WTC11 (cell line): ENCODE measurements at regions not wholly inside any gene's neighbourhood (a gene's known extent, or its start where the extent isn't known, plus 50 kb on each side); places are given as distances from the start of the nearest gene placed in this dataset.

ENCODE experiments used
- ATF1 ChIP-seq: sonication (generic); formaldehyde crosslinking; IDR thresholded peaks from 2 replicates; pipeline ENCODE4 v1.8.1; 2023; ENCODE audit warnings: mild to moderate bottlenecking, moderate library complexity, missing genetic modification reagents
- CREM ChIP-seq: sonication (generic); formaldehyde crosslinking; IDR thresholded peaks from 2 replicates; pipeline ENCODE4 v1.8.1; 2022; ENCODE audit warnings: mild to moderate bottlenecking, missing genetic modification reagents, moderate library complexity
- CTCF ChIP-seq: fragments of 200-600 bp; IDR thresholded peaks from 2 replicates; pipeline ENCODE4 v1.8.0; 2022; ENCODE audit warnings: antibody characterized with exemption
- HMGXB4 ChIP-seq: sonication (generic); formaldehyde crosslinking; IDR thresholded peaks from 2 replicates; pipeline ENCODE4 v1.8.1; 2023; ENCODE audit warnings: mild to moderate bottlenecking, moderate library complexity, missing genetic modification reagents
- JUN ChIP-seq: sonication (generic); formaldehyde crosslinking; IDR thresholded peaks from 2 replicates; pipeline ENCODE4 v1.8.0; 2023; ENCODE audit warnings: mild to moderate bottlenecking, missing genetic modification reagents
- NFYB ChIP-seq: sonication (generic); formaldehyde crosslinking; conservative IDR thresholded peaks from 2 replicates; pipeline ENCODE4 v1.8.0; 2022; ENCODE audit warnings: low read depth, missing genetic modification reagents
- NR1H2 ChIP-seq: sonication (generic); formaldehyde crosslinking; IDR thresholded peaks from 2 replicates; pipeline ENCODE4 v1.9.0; 2021; ENCODE audit warnings: mild to moderate bottlenecking, moderate library complexity, missing genetic modification reagents
- TCF7 ChIP-seq: sonication (generic); formaldehyde crosslinking; IDR thresholded peaks from 2 replicates; pipeline ENCODE4 v1.8.0; 2022; ENCODE audit warnings: mild to moderate bottlenecking, low read depth, missing genetic modification reagents, moderate library complexity
- TEAD4 ChIP-seq: sonication (generic); formaldehyde crosslinking; IDR thresholded peaks from 2 replicates; pipeline ENCODE4 v1.8.0; 2022; ENCODE audit warnings: mild to moderate bottlenecking, missing genetic modification reagents
- USF2 ChIP-seq: sonication (generic); formaldehyde crosslinking; IDR thresholded peaks from 2 replicates; pipeline ENCODE4 v1.8.1; 2023; ENCODE audit warnings: mild to moderate bottlenecking, missing genetic modification reagents, moderate library complexity
- ZNF232 ChIP-seq: sonication (generic); formaldehyde crosslinking; IDR thresholded peaks from 2 replicates; pipeline ENCODE4 v1.8.0; 2022; ENCODE audit warnings: mild to moderate bottlenecking, missing genetic modification reagents

- TF ChIP-seq NFYB: no peak
- peak; percentile 44; the same call in 1 of the 2 replicates for TF ChIP-seq CTCF
- no peak for TF ChIP-seq JUN (CRISPR knock-in tag)
- no peak for TF ChIP-seq TEAD4
- TF ChIP-seq USF2 (CRISPR knock-in tag): no peak
- no peak for TF ChIP-seq CREM (CRISPR knock-in tag)
- TF ChIP-seq HMGXB4 (CRISPR knock-in tag): no peak
- TF ChIP-seq TCF7 (CRISPR knock-in tag): no peak
- no peak for TF ChIP-seq ZNF232 (CRISPR knock-in tag)
- no peak for TF ChIP-seq NR1H2 (CRISPR knock-in tag)
- no peak for TF ChIP-seq ATF1
These were observed 380.6 kb downstream of the TSN start for GRCh38 chr2:122136056-122136455.
